Endothelial cell of umbilical vein (primary cell): ENCODE measurements at regions not wholly inside any gene's neighbourhood (a gene's known extent, or its start where the extent isn't known, plus 50 kb on each side); places are given as distances from the start of the nearest gene placed in this dataset.

ENCODE experiments used
- BruUV-seq: library from RNA; stranded (reverse); fragments of 400-500 nt; replicated peaks from 2 replicates; lab custom pipeline; 2021; lab: Mats Ljungman, UMichigan
- CTCF ChIA-PET: fragments of 300-600, 350-600 bp; sonication (Branson Sonifier 250); formaldehyde crosslinking; loops from one replicate; lab custom pipeline; 2021; ENCODE audit warnings: antibody characterized with exemption, inconsistent platforms; lab: Charles Lee
- POLR2A ChIA-PET: fragments of 300-600, 350-600 bp; sonication (Branson Sonifier 250); formaldehyde crosslinking; loops from one replicate; lab custom pipeline; 2021; ENCODE audit warnings: antibody characterized with exemption, inconsistent platforms; lab: Charles Lee
- DNase-seq: peaks from one replicate; pipeline ENCODE4 v3.0.0-alpha.2; 2011; ENCODE audit warnings: low read depth, low spot score
- FAIRE-seq: peaks from 2 replicates; lab custom pipeline; 2011; peaks lifted over from hg19 to GRCh38; lab: Jason Lieb, UNC
- H2AFZ ChIP-seq: 2 replicates; pipeline ENCODE4 v1.6.0; 2012; ENCODE audit warnings: low read depth, low read length, control low read depth, inconsistent platforms
- H3K27ac ChIP-seq: 2 replicates; pipeline ENCODE4 v1.5.1; 2011; ENCODE audit warnings: low read depth, mild to moderate bottlenecking, control low read depth, low read length, moderate library complexity; ENCODE audit not compliant: insufficient read depth
- H3K27me3 ChIP-seq, 2 experiments: 2 replicates each; pipeline versions ENCODE4 v1.6.0 to v1.6.1; 2011; ENCODE audit warnings: low read length in 2 of 2, mixed read lengths in 1 of 2; ENCODE audit not compliant: control insufficient read depth in 2 of 2, insufficient read depth in 2 of 2
- H3K36me3 ChIP-seq, 2 experiments: 2 replicates in 1 of 2; 3 replicates in 1 of 2; pipeline ENCODE4 v1.5.1; 2011; ENCODE audit warnings: low read length in 2 of 2, mild to moderate bottlenecking in 1 of 2, moderate library complexity in 1 of 2; ENCODE audit not compliant: control insufficient read depth in 2 of 2, insufficient read depth in 2 of 2; ENCODE audit errors: extremely low read depth in 1 of 2
- H3K4me1 ChIP-seq: 3 replicates; pipeline ENCODE4 v1.5.1; 2011; ENCODE audit warnings: mild to moderate bottlenecking, low read length; ENCODE audit not compliant: control insufficient read depth, insufficient read depth; ENCODE audit errors: extremely low read depth
- H3K4me2 ChIP-seq: 2 replicates; pipeline ENCODE4 v1.6.1; 2011; ENCODE audit warnings: low read length, control low read depth, mixed read lengths; ENCODE audit not compliant: insufficient read depth
- H3K4me3 ChIP-seq, 3 experiments: fragments of 200-600 bp in 1 of 3; sonication (generic), shearing (Covaris generic) in 1 of 3; replicated peaks in 1 of 3; 2 replicates each; pipeline ENCODE4 v1.5.1; 2011 to 2016; ENCODE audit warnings: control low read depth in 3 of 3, low read length in 3 of 3, mild to moderate bottlenecking in 2 of 3, inconsistent platforms in 1 of 3, low read depth in 1 of 3, moderate library complexity in 1 of 3; ENCODE audit not compliant: insufficient read depth in 1 of 3
- H3K79me2 ChIP-seq: 2 replicates; pipeline ENCODE4 v1.6.0; 2012; ENCODE audit warnings: low read length, inconsistent platforms; ENCODE audit not compliant: control insufficient read depth, insufficient read depth
- H3K9ac ChIP-seq: replicated peaks from 2 replicates; pipeline ENCODE3; 2011; ENCODE audit warnings: low read length, control low read depth; ENCODE audit not compliant: insufficient read depth; ENCODE audit errors: extremely low read depth
- H3K9me1 ChIP-seq: replicated peaks from 3 replicates; pipeline ENCODE4 v1.6.0; 2011; ENCODE audit warnings: mild to moderate bottlenecking, low read length; ENCODE audit not compliant: control insufficient read depth, insufficient read depth; ENCODE audit errors: extremely low read depth
- H3K9me3 ChIP-seq: replicated peaks from 2 replicates; pipeline ENCODE4 v1.5.1; 2012; ENCODE audit warnings: low read length, inconsistent platforms; ENCODE audit not compliant: control insufficient read depth, insufficient read depth
- H4K20me1 ChIP-seq: replicated peaks from 2 replicates; pipeline ENCODE3; 2011; ENCODE audit warnings: mild to moderate bottlenecking, low read length; ENCODE audit not compliant: control insufficient read depth, insufficient read depth; ENCODE audit errors: extremely low read depth
- CTCF ChIP-seq, 2 donors: IDR thresholded peaks; 1 replicate in 1 of 2; 2 replicates in 1 of 2; pipeline ENCODE4 v1.5.1; 2011; ENCODE audit warnings: low read length in 2 of 2, mild to moderate bottlenecking in 2 of 2, moderate library complexity in 2 of 2, control low read depth in 1 of 2, inconsistent platforms in 1 of 2, low read depth in 1 of 2; ENCODE audit not compliant: insufficient read depth in 1 of 2; ENCODE audit errors: extremely low read depth in 1 of 2
- EZH2 ChIP-seq: IDR thresholded peaks from 2 replicates; pipeline ENCODE4 v1.6.1; 2012; ENCODE audit warnings: borderline replicate concordance, low read depth, mild to moderate bottlenecking, moderate library complexity, low read length, inconsistent platforms; ENCODE audit not compliant: severe bottlenecking
- FOS ChIP-seq: IDR thresholded peaks from 2 replicates; pipeline ENCODE4 v1.6.1; 2011; ENCODE audit warnings: mild to moderate bottlenecking, low read length, moderate library complexity, borderline replicate concordance; ENCODE audit not compliant: insufficient read depth
- GATA2 ChIP-seq: IDR thresholded peaks from 2 replicates; pipeline ENCODE4 v1.7.0; 2011; ENCODE audit warnings: low read depth, mild to moderate bottlenecking, moderate library complexity, mixed read lengths, low read length; ENCODE audit not compliant: insufficient read length, insufficient read depth
- JUN ChIP-seq: IDR thresholded peaks from 2 replicates; pipeline ENCODE4 v1.6.1; 2011; ENCODE audit warnings: borderline replicate concordance, low read depth; ENCODE audit not compliant: insufficient read length, insufficient read depth
- MAX ChIP-seq: IDR thresholded peaks from 2 replicates; pipeline ENCODE4 v1.6.1; 2011; ENCODE audit not compliant: insufficient read depth, insufficient read length
- MYC ChIP-seq: IDR thresholded peaks from one replicate; pipeline ENCODE4 v1.6.1; 2011; ENCODE audit warnings: mild to moderate bottlenecking, low read depth, low read length
- POLR2A ChIP-seq: IDR thresholded peaks from 2 replicates; pipeline ENCODE4 v1.6.1; 2012; ENCODE audit warnings: low read depth, mild to moderate bottlenecking, control low read depth, low read length
- POLR2AphosphoS5 ChIP-seq: IDR thresholded peaks from 2 replicates; pipeline ENCODE4 v1.6.1; 2012; ENCODE audit warnings: low read depth, mild to moderate bottlenecking, control low read depth, low read length, moderate library complexity; ENCODE audit not compliant: insufficient read depth
- dilution Hi-C: fragments of 300-500 bp; cut with MboI; formaldehyde crosslinking; loops from one replicate; pipeline ENCODE4 v1.15.0; 2019; ENCODE audit warnings: low sequenced_read_pairs; ENCODE audit not compliant: extremely low pct_ligation_motif_present
- intact Hi-C: fragments of 100-400 bp; cut with micrococcal nuclease; formaldehyde crosslinking; loops from one replicate; pipeline ENCODE4 v1.10.0; 2022

- Histone ChIP-seq H3K4me2 (no peak overlapping the region), H3K9ac (no peak overlapping the region), H3K4me3 (no peak overlapping the region), H3K9me1 (no peaks in the 10 kb centered on the region), H4K20me1 (no peaks in the 10 kb centered on the region), H3K4me1 (no peaks in the 10 kb centered on the region), H3K36me3 (no peaks in the 10 kb centered on the region), H3K27ac (no peak overlapping the region), H2AFZ (no peak overlapping the region), H3K79me2 (no peaks in the 10 kb centered on the region), H3K27me3 (no peaks in the 10 kb centered on the region), H3K9me3 (no peaks in the 10 kb centered on the region)
- TF ChIP-seq GATA2: no peak
- TF ChIP-seq POLR2AphosphoS5: no peak
- no peak for TF ChIP-seq CTCF (IDR thresholded peaks at IDR 0.05; ENCODE audit: extremely low read depth in 1 of 2, insufficient read depth in 1 of 2, low read depth in 1 of 2, low read length in 2 of 2)
- no peak for TF ChIP-seq MYC
- TF ChIP-seq POLR2A: no peak
- no peak for TF ChIP-seq JUN
- TF ChIP-seq EZH2: no peak
- no peak for TF ChIP-seq MAX
- TF ChIP-seq FOS: no peak
- no TSS peak for BruUV-seq
- DNase-seq (no peak), FAIRE-seq (no peak)
- POLR2A ChIA-PET: no interaction called here
- dilution Hi-C loops: no loop called here
- CTCF ChIA-PET: no interaction called here
- intact Hi-C loops: no loop called here
Measured at GRCh38 chr4:174099712-174100111, 183.8 kb downstream of the FBXO8 start.
